Globus pallidus (tissue), 1 donor: ENCODE measurements at regions not wholly inside any gene's neighbourhood (a gene's known extent, or its start where the extent isn't known, plus 50 kb on each side); places are given as distances from the start of the nearest gene placed in this dataset.

Experiments
- DNase-seq: peaks from one replicate; pipeline ENCODE4 v3.0.0-alpha.2; 2015; ENCODE audit warnings: low spot score

- no peak for DNase-seq
These were observed 253.8 kb downstream of the TNS1 start for GRCh38 chr2:217749008-217749407.

GRCh38 chr2:217746808-217747207 lies 256.0 kb downstream of the TNS1 start:
- DNase-seq: no peak

GRCh38 chr2:217743966-217744761 lies 258.6 kb downstream of the TNS1 start:
- DNase-seq: peak; percentile 63

GRCh38 chr2:217743407-217743806 lies 259.4 kb downstream of the TNS1 start:
- DNase-seq: no peak

DNA sequence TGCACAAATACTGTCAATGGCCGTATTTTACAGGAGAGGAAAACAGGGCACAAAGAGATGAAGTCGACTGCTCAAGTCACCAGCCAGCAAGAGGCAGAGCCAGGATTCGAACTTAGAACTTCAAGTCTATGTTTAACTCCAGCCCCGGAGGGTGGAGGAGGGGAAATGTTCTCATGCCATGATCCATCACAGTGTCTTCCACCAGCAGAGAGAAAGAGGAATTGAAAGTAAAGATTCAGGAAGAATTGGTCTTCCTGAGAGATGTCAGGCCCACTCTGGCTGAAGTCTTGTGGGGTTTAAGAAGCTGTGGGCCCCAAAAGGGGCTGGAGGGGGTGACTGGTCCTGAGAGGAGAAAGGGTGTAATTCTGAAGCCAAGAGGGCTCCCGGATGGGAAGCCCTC lies 260.0 kb downstream of the TNS1 start:
- DNase-seq: no peak

GRCh38 chr2:217742276-217742675 lies 260.5 kb downstream of the TNS1 start:
- no peak for DNase-seq

- DNase-seq: peak; percentile 73
These were observed 261.3 kb downstream of the TNS1 start for GRCh38 chr2:217741381-217741955.

GRCh38 chr2:217740756-217741155 lies 262.0 kb downstream of the TNS1 start:
- no peak for DNase-seq

- DNase-seq: no peak
These were observed 262.6 kb downstream of the TNS1 start for GRCh38 chr2:217740178-217740577.

GRCh38 chr2:217739741-217740140 lies 263.1 kb downstream of the TNS1 start:
- DNase-seq: no peak

- DNase-seq: no peak
These were observed 264.7 kb downstream of the TNS1 start for GRCh38 chr2:217738061-217738460.

DNA sequence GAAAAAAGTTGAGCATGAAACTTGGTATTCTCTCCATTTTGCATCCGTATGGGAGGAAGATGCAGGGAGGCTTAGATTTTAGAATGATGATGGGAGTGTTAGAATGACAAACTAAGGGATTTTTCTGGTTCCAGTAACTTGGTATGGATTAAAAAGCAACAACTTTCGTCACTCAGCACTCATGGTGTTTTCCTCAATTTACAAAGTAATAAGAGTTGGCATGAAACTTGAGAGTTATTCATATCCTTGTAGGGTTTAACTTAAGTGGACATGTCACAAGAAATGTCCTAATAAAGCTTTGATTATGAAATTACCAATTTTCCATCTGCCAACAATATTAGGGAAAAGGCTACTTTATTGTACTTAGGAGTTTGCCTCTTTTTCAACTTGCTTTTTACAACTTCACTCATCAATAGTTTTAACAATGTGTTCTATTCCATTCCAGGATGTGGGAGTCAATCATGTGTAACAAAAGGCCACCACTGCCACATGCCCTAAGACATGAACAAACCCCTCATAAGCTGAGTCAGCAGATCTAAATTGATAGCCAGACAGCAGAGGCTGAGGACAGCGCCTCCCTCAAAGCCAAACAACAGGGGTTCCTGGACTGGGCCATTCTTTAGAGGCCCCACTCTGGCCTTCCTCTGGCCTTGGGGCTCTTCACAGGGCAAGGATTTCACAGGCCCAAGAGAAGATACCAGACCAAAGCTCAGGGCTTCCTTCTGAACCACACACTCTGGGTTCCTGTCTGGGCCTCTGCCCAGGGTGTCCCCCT lies 265.8 kb downstream of the TNS1 start:
- DNase-seq: no peak

DNA sequence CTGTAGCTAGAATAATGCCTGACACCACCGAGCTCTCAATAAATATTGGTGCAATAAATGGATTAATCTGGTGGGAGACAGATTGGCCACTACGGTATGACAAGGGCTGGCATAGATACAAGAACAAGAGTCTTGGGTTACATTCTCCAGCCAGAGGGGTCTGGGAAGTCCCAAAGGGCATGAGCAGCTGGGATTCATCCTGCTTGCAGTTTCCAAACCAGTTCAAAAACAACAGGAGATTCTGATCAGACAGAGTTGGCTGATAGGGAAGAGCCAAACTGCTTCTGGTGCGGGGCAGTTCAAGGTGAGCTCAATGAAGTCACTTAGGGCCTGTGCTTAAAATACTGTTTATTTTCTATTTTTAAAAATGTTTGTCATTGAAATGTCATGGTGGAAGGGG lies 266.9 kb downstream of the TNS1 start:
- no peak for DNase-seq

DNA sequence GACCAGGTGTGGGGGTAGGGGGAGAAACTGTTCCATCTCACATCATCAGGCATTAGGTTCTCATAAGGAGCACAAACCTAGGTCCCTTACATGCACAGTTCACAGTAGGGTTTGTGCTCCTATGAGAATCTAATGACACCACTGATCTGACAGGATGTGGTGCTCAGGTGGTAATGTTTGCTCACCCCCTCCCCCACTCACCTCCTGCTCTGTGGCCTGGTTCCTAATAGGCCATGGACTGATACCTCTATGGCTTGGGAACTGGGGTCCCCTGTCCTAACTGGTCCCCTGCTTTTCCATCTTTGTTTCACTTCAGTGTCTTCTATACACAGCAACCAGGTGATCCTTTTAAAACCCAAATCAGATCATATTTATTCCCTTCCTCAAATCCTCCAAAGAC lies 267.8 kb downstream of the TNS1 start:
- DNase-seq: no peak

DNA sequence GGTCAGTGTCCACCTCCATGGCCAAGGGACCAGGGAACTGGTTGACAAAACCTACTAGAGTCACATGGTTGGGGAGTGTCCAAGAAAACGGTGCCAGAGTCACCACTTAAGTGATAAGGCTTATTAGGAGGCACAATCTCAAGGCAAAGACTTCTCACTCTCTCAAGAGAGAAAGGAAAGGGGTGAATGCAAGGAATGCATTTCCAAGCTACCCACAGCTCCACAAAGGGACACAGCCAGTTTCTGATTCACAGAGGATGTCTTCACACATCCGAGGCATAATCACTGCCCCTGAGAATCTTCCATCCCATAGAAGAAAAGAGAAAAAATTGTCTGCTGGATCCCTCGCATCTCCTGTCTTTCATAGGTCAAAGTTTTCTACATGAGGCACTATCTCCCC lies 269.3 kb downstream of the TNS1 start:
- no peak for DNase-seq

- DNase-seq: no peak
These were observed 269.8 kb downstream of the TNS1 start for GRCh38 chr2:217732992-217733391.

DNA sequence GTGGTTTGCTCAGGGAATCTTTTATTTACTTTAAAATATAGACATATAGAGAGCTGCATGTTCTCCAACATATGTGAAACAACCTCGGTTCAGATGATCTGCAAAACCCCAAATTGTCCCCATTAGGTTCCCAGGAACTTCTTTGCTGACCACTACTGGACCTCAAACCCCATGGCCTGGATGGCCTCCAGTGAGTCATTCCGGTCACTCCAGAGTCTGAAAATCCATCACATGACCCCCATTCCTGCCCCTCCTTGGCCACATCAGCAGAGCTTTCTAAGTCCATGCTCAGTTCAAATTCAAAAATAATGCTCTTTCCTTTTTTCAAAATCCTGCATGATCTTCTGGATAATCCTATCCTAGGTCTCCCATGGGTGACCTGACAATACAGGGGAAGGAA lies 271.0 kb downstream of the TNS1 start:
- DNase-seq: no peak

DNA sequence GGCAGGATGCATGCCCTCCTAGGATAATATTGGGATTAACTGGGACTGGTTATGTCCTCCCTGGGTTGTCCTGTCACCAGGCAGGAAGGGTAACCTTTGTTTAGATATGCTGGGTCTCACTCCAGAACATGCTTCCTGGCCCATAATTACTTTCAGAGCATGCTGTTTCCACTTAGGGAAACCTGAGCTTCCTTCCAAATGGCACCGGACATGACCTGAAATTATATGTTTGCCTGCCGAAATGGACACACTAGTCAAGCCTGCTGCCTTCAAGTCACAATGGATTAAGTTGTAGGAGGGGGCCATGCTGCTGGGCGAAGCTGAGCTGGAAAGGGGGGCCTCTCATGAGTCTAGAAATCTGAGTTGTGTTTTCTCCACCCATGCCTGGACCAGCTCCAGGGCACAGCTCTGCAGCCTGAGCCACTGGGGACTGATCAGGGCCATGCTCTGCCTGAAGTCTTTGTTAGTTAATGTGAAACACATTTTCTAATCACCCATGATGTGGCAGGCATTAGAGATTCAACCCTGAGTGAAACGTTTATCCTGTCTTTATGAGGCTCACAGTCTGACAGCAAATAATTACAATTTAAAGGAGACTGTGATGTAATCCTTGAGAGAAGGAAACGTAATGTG lies 273.3 kb downstream of the TNS1 start:
- DNase-seq: no peak

DNA sequence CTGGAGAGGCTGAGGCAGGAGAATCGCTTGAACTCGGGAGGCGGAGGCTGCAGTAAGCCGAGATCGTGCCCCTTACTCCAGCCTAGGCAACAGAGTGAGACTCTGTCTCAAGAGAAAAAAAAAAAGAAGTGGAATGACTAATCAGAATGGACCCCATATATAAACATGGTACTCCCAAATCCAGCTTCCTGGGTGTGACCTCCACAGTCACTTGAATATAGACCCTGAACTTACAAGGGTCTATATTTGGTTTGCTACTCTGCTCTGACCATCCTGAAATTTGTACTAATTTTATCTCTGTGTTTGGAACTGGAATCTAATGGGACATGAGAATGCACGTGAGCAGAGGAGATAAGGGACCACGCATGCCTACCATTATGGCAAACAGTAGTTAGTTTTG lies 275.0 kb downstream of the TNS1 start:
- no peak for DNase-seq

DNA sequence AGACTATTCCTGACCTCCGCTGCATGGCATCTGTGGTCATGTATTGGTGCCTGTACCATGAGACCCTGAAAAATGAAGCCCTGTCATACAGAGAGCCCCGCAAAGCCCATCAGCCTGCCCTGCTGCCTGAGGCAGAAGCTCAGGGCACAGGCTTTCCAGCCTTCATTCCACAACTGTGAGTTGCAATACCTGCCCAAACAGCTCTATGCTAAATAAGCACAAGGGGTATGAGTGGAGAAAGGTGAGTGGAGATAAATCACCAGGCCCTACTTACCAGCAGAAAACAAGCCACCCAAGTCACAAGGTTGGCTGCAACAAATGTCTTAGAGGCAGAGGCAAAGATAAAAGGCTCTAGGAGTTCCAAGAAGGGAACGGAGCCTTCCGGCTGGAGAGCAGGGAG lies 277.4 kb downstream of the TNS1 start:
- DNase-seq: no peak

DNA sequence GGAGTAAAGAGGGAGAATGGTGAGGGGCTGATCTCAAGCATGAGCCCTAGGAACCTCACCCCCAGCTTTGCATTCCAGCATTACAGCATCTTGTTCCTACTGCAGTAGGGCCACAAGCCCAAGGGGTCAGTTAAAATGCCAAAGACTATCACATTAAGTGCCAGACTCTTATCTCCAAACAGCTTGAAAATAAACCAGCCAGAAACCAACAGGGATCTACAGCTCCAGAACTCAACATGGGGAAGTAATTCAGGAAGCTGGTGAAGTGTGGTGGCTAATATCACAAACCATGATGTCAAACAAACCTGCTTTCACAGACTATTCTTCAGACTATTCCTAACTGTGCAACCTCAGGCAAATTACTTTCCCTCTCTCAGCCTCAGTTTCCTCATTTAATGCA lies 278.3 kb downstream of the TNS1 start:
- DNase-seq: no peak

GRCh38 chr2:217723981-217724380 lies 278.8 kb downstream of the TNS1 start:
- DNase-seq: no peak
